MM.1S (cell line): ENCODE measurements at regions not wholly inside any gene's neighbourhood (a gene's known extent, or its start where the extent isn't known, plus 50 kb on each side); places are given as distances from the start of the nearest gene placed in this dataset.

Experiments used
- CTCF ChIP-seq: fragments of 300-600 bp; sonication (generic); IDR thresholded peaks from 2 replicates; pipeline ENCODE4 v1.5.1; 2016; ENCODE audit warnings: antibody characterized with exemption, low read length, mixed read lengths
- EZH2 ChIP-seq: fragments of 300-600 bp; sonication (generic); optimal IDR thresholded peaks from 2 replicates; pipeline ENCODE3; 2017; ENCODE audit warnings: low read depth, mild to moderate bottlenecking, antibody characterized with exemption, low read length, mixed read lengths
- EZH2phosphoT487 ChIP-seq: fragments of 300-600 bp; sonication (generic); IDR thresholded peaks from 2 replicates; pipeline ENCODE4 v1.6.1; 2018; ENCODE audit warnings: antibody characterized with exemption, low read length

- TF ChIP-seq CTCF, result no peak
- TF ChIP-seq EZH2, result no peak
- TF ChIP-seq EZH2phosphoT487, result no peak
These were observed 511.1 kb downstream of the SOX6 start for GRCh38 chr11:15845261-15845660.
